Left renal cortex interstitium (tissue), 4 donors: ENCODE measurements at regions not wholly inside any gene's neighbourhood (a gene's known extent, or its start where the extent isn't known, plus 50 kb on each side); places are given as distances from the start of the nearest gene placed in this dataset.
"Not testable (repeated sequence)": the region's sequence is repeated elsewhere in the genome, so short reads cannot be mapped to it uniquely, and the experiment has no call there.

Experiments
- DNase-seq, 4 donors: peaks; one replicate each; pipeline ENCODE4 v3.0.0-alpha.2; 2013; ENCODE audit warnings: low read depth in 4 of 4, low spot score in 2 of 4, missing footprints in 1 of 4

DNA sequence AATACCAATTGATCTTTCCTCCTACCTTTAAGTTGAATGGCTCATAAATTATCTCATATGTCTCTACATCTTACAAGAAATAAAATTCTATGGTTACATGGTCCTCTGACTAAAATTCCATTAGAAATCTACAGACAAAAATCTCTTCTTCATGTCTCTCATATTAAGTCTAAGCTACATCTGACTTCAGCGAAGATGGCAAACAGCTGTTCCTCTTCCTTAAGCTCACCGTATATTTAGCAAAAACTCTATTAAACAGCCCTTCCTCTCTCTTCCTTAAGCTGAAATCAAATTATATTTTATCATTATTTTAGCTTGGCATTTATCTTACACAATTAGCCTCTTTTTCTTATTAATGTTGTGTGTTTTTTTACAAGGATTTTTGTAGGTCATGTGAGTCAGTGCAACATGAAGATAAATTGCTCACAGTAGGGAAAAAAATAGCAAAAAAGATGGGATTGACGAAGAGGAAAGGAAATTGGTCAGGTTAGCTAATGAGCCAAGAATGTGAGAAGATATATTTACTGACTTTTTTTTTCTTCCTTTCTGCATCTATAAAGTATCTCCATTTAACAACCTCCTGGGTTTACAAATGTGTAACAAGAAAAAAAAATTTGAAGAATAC is 2412.8 kb downstream of the ARAP2 start:
- DNase-seq: no peak

DNA sequence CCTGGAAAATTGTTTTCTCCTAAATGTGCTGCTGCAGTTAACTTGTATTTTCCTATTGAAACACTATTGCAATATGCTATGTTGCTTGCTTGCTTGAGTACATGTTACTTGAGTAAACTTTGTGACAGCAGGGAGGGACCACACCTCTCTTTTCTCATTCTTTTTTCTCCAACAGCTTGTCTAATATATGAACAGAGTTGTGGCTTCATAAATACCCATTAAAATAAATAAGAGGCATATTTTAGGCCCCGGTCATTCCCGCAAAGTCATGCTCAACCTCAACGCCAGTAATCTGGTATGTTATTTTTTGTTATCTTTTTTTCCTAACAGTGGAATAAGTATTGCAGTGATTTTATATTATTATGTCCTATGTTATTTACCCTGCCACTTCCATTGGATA is 2408.6 kb downstream of the ARAP2 start:
- not testable (repeated sequence) for DNase-seq

DNA sequence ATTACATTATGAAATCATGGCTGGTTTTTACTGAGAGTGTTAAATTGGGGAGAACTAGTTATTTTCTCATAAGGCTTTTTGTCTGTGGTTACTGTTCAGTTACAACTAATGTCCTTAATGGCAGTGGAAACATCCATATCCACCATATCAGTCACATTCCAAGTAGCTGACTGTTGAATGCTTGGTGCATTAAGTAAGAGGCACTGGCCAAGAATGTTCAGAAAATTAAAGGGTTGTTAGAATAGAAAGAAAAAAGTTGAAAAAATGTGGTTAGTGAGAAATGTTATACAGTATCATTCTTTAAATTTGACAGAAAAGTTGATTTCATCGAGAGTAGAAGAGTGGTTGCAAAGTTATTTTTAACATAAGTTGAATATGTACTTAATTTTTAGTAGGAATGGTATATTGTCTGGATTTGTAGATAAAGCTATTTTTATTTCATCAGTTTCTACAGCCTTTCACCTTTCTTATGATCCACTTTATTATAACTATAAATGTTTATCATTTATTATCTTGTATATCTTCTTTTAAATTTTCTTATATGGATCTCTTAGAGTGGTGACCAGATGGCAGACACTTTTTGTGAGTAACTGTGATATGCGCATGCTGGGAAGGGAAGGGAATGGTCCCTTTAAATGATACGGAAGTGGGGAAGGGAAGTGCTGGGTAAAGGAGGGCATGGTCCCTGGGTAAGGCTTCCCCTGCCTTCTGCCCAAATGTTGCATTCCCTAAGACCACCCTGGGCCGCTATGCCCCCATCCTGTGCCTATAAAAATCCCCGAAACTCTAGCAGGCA is 2407.1 kb downstream of the ARAP2 start:
- no peak for DNase-seq

DNA sequence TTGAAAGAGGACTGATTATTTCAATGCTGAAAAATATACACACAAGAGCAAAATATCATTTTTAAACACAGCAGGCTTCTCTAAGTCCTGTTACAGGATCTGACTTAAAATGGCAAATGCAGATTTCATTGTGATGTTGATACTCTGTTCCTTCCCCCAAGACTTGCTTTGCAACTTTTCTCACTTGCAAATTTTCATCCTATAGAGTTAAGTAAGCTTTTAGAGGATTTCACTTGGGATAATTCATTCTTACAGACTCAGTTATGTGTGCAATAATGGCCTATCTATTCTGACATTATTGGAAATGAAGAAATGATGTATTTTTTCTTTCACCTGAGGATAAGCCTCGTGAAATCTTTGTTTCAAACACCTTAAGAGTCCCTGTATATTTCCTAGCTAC is 2403.2 kb downstream of the ARAP2 start:
- DNase-seq: no peak

DNA sequence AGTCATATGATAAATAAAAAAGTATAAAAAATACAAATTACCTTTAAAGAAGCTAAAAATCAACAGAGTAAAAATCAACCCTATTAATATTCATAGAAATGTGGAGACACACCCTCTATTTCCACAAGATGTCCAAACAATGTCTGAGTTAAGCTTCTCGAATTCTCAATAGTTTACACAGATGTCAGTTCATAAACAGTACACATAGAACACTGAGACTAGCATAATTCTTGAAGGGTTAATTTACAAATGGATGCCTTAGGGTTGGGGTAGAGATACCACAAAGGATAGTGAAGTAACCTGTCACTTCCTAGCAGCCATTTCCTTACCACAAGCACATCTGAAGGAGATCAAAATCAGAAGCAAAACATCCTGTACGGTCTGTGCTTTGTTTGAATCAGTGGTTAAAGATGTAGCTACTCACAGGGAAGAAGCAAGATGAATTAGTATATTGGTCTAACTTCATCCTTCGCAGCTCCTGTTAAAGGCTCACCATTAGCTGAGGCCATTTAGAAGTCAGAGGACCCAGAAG is 2393.9 kb downstream of the ARAP2 start:
- DNase-seq: no peak

DNA sequence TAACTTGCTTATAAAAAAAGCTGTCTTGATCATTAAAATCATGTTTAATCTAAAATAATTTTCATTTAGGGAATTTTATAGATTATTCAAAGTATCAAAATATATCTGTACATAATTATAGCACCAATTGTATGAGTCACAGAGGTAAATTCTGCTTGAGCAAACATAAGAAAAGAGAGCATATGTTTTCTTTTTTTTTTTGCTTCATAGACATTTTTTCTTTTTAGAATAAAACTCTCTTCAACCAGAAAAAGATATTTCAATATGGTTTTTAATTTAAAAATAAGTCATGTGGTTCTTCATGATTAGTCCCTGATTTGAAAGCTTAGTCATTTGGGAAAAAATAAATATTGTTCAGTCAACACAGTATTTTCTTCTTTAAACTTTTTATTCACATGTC is 2390.6 kb downstream of the ARAP2 start:
- DNase-seq: not testable (repeated sequence)

DNA sequence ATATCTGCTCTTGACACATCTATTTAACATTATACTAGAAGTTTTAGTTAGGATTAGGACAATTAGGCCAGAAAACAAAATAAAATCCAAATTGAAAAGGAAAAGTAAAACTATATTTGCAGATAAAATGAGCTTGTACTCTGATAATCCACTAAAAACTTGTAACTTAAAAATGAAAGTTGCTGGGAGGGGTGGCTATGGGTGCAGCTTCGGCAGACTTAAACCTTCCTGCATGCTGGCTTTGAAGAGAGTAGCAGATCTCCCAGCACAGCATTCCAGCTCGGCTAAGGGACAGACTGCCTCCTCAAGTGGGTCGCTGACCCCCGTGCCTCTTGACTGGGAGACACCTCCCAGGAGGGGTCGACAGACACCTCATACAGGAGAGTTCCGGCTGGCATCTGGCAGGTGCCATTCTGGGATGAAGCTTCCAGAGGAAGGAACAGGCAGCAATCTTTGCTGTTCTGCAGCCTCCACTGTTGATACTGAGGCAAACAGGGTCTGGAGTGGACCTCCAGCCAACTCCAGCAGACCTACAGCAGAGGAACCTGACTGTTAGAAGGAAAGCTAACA is 2379.9 kb downstream of the ARAP2 start:
- DNase-seq: no peak

DNA sequence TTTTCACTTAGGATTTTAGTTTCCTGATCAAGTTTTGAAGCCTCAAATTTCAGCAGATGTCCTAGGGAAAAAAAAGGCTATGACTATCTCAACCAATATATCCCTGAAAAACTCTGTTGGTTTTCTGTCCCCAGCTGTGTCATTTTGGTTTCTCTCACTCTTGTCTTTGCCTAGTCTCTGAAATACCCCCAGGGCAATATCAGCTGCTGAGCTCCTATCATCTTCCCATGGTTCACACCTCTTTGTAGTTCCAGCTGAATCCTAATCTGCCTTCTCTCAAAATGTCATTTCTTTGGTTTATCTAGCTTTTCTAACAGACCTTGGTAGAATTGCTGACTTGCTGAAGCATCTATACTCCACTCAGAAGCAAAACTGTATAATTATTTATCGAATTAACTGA is 2370.5 kb downstream of the ARAP2 start:
- no peak for DNase-seq

DNA sequence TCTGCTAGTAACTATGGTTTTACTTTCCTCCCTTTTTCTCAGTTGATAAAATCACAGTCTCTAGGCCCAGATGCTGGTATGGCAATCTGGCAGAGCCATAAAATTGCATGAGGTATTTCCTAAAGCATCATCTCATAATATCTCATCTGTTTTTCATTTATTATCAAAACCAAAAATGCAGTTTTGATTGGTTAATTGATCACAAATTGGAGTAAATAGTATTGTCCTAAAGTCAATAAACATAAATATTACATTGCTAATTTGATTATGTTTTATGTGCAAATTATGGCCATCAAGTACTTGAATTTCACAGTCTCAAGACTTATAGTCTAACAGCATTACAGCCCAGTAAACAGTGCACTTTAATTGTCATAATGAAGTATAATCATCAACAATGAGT is 2365.6 kb downstream of the ARAP2 start:
- DNase-seq: no peak

DNA sequence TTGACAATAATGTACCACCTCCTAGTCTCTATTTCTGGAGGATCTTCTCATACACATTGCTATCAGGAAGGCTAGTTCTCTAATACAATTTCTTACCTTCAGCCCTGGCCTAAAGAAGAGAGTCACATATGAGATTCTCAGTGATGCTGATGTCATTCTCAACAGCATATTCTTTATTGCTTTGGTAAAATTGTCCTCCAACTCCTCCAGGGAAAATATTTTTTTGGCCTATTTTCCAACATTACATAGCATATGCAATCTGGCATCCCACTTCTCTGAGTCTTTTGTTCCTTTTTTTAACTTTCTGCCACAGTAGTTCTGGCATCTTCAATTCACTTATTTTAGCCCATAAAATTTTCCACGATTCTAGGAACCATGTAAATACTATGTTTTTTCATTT is 2363.1 kb downstream of the ARAP2 start:
- DNase-seq: no peak

DNA sequence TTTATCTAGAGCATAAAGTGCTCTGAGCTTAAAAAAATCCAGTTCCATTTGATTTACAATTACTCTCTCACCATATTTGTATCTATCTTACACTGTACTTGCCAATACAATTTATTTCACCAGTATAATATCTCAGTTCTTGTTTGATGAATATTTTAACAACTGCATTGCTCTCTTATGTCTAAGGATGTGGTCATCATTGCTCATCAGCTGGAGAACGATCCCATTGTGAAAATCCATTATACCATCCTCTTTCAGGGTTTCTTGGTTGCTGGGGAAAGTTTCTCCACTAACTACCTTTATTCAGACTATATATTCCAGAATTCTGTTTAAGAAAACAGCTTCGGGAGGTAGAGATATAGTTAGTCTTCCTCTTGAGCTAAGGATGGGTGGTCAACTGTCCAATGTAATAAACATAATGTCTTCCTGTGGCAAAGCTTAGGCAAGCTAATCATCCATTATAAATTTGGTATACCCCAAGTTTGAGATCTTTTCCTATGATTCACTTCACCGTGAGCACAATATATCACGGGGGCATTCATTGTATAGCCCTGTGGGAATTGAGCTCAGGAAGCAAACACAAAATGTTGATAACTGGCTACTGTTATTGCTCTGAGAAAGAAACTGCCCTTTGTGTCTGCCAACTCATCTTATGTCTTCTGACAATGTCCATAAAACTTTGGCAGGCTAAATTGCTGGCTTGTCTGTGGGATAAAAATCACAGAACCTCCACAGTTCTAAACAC is 2361.9 kb downstream of the ARAP2 start:
- no peak for DNase-seq

DNA sequence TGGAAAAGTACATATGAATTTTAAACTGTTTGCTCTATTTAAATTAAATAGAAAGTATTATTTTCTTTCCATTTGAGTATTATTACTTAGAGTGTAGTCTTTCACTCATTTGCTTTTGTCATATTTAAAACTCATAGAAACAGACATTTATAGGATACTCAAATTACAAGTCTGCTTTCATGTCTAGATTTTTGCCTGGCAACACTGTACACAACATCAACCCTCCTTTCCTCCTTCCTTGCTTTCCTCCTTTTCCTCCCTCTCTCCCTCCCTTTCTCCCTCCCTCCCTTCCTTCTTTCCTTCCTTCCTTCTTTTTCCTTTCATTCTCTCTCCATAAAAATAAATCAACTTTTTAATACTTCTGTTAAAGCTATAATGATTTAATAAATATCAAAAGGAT is 2361.2 kb downstream of the ARAP2 start:
- no peak for DNase-seq

DNA sequence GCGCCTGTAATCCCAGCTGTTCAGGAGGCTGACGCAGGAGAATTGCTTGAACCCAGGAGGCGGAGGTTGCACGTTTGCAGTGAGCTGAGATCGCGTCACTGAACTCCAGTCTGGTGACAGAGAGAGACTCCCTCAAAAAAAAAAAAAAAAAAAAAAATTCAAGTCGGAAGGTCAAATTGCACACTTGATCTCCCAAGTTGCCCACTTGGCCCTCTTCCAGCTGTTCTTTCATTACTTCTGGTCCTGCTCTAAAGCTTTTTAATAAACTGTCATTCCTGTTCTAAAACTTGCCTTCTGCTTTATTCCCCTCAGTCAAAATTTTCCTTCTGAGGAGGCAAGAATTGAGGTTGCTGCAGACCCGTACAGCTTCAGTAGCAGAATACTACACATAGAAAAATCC is 2358.0 kb downstream of the ARAP2 start:
- peak in 1 of 4 donors; percentile 2 for DNase-seq

DNA sequence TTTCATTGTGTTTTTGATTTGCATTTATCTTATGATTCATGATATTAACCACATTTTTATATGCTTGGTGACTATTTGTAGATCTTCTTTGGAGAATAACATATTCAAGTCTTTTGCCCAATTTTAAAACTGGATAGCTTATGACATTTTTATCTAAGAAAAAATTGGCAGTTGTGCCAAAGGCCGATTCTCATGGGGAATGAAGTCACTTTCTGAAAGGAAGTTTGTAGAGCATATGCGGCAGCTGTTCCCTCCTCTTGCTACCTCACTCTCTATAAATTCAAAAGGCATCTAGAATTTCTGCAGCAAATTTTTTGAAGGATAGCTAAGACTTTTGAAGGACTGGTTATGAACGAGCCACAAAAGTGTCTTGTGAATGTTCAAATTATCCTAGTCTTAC is 2353.5 kb downstream of the ARAP2 start:
- DNase-seq: no peak

DNA sequence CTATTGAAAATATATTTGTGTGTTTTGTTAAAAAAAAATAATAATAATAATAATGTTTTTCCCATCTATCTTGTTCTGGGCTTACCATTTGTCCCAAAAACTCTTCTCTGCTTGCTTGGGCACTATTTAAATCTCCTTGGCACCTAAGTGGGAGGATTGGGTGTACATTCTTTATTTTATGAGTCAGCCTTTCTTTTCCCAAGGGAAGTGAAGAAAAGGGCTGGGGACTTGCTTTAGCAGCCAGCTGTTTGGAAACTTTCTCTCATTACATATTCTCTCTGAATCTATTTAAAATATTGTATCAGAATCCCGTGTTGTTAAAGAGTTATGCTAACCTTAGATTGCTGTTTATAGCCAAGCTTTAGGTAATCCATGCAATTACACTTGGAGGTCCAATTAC is 2332.4 kb downstream of the ARAP2 start:
- DNase-seq: no peak

DNA sequence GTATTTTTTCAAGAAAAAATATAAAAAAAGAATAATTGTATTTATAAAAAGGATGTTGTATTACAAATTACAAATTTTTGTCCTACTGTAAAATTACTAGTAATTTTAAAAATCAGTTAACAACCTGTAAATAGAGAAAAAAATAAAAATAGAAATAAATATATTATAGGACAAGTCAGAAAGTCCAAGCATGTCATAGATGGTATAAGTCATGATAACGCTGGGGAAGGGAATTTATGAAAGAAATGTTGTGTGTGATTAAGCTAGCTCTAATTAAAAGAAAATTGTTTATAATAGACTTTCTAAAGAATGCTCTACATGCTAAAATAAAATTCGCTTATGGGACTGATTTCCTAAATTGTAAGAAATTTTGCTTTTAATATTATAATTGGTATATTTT is 2329.9 kb downstream of the ARAP2 start:
- no peak for DNase-seq

DNA sequence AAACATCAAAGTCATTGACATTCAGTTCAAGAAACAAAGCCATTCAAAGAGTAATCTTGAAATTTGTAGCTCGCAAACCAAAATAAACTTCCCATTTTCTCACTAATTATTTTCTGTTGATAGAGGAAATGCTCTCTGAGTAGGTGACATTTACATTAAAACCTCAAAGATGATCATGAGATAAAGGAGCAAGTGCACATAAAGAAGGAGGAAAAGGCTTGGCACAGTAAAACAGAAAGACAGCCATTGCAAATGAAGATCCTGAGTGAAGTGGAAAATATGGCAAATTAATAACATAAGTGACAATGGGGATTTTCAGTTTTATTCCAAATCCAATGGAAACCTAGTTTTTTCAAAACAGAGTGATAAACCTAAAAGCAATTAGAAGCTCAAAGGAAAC is 2320.8 kb downstream of the ARAP2 start:
- no peak for DNase-seq

DNA sequence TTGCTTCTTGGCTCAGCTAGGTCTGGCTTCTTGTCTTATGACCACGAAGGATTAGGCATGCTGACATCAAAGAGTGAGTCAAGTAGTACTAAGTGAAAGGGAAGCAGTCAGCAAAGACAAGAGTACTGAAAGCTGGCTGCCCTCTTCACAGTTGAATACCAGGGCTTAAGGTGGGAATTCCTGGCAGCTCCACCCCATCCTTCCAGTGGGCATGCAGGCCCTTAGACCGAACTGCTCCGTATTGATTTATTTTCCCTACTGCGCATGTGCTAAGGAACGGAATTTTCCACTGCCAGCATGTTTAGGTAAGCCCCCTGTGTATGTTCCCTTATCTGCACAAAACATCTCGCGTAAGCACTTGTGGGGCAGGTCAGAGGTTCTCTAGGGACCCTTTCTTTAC is 2320.1 kb downstream of the ARAP2 start:
- DNase-seq: no peak

DNA sequence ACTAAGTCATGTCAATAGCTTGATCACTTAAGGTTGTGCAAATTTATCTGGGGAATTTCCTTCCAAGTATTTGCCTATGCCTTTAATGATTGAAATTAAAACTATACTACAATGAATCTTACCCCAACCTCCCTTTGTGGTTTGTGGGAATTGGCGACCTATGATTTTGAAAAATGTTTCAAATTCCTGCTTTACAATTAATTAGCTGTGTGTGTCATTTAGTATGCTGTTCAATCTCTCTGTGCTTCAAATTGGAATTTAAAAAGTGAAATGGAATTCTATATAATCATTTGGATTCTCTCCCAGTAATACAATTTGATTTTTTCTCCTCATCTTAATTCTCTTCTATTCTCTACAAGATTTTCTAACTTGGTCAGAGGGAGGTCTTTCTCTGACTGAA is 2319.5 kb downstream of the ARAP2 start:
- DNase-seq: no peak

DNA sequence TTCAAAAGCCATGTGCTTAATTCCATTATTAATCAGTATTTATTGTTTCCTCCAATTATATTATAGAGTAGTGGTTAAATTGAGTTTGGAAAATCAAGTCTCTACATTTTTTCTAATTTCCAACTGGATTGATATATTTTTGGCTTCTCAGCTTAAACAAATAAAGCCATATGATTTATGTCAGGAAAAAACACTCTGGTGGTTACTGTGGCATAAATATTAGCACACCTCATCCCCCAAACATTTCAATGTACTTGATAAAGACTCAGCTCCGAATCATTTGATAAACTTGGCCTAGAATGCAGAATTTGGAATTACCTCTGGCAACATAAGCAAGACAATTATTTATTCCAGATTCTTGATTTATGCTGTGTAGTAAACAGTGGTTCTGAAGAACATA is 2313.8 kb downstream of the ARAP2 start:
- no peak for DNase-seq

DNA sequence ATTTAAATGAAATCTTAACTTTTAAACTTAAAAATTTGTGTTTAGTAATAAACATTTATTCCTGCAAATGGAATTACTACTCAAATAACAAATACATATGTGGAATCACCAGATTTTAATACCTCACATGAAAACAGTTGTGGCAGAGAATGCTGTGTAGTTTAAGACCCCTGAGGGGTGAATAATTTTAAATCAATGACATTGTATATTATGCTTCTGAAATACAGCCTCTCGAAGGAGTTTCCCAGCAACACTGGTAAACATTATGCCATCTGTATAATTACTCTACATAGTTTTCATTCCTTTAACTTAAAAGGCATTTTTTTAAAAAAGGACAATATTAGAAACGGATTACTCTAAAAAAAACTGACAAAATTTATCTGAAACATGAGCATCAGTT is 2313.3 kb downstream of the ARAP2 start:
- no peak for DNase-seq
